ENCODE measurements at regions not wholly inside any gene's neighbourhood (a gene's known extent, or its start where the extent isn't known, plus 50 kb on each side); places are given as distances from the start of the nearest gene placed in this dataset.

DNA sequence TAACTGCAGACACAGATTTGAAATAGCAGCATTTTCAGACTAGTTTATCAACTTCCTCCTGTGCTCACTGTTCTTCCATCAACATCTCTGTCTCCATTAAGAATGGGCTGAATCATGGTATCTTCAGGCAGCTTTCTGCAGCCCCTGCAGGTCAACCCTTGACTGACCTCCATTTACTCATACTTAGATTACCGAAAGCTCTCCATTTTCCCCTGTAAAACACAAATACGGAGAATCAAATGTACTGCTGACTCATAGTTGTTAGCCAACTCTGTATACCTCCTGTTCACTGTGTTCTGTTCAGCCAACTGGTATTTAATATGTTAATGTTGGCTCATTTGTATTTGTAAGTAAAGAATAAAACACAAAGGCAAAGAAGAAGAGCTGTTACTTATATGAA, 364.0 kb downstream of the CASP12 start:
- CTCF ChIA-PET (ENCODE audit: low intra/inter-chr PET ratio): no interaction called here
- Histone ChIP-seq H3K27ac (ENCODE audit: extremely low read depth, low read depth, low read length) (no peak overlapping the region), H3K27me3 (ENCODE audit: control insufficient read depth in 2 of 2, insufficient read depth in 2 of 2, low read length in 2 of 2) (no peaks in the 10 kb centered on the region), H3K9me3 (replicated peaks; ENCODE audit: control insufficient read depth, insufficient read depth, low read depth, low read length) (no peaks in the 10 kb centered on the region), H3K4me1 (replicated peaks in 1 of 2; ENCODE audit: control insufficient read depth in 2 of 2, insufficient read depth in 2 of 2, low read length in 2 of 2) (no peaks in the 10 kb centered on the region), H3K4me3 (no peak overlapping the region), H3K9ac (ENCODE audit: insufficient read depth in 1 of 2, low read depth in 2 of 2, low read length in 2 of 2) (no peak overlapping the region), H3K36me3 (ENCODE audit: control insufficient read depth, insufficient read depth, low read length) (no peaks in the 10 kb centered on the region), H2AFZ (ENCODE audit: low read depth, low read length) (no peak overlapping the region), H3K4me2 (ENCODE audit: insufficient read depth, low read length) (no peak overlapping the region), H3K9me1 (ENCODE audit: control insufficient read depth, insufficient read depth, low read length) (no peaks in the 10 kb centered on the region), H3K79me2 (ENCODE audit: control insufficient read depth, insufficient read depth, low read length) (no peaks in the 10 kb centered on the region), H4K20me1 (replicated peaks; ENCODE audit: control insufficient read depth, insufficient read depth, low read length) (no peaks in the 10 kb centered on the region)
- no peak for DNase-seq (ENCODE audit: extremely low read depth in 1 of 4, low spot score in 3 of 4)
- intact Hi-C loops (cut with micrococcal nuclease): no loop called here
- TF ChIP-seq HEY1 (CRISPR knock-in tag; IDR thresholded peaks at IDR 0.05; ENCODE audit: borderline replicate concordance): no peak
- no peak for TF ChIP-seq ZBTB40 (IDR thresholded peaks at IDR 0.05)
- no peak for TF ChIP-seq ZBTB40 (CRISPR knock-in tag; IDR thresholded peaks at IDR 0.05)
- TF ChIP-seq TAF15 (IDR thresholded peaks at IDR 0.05; ENCODE audit: low read depth, low read length): no peak
- no peak for TF ChIP-seq ZNF561 (CRISPR knock-in tag; conservative IDR thresholded peaks at IDR 0.05)
- no peak for TF ChIP-seq RFX7 (CRISPR knock-in tag; IDR thresholded peaks at IDR 0.05)
- no peak for TF ChIP-seq ZBTB7A (IDR thresholded peaks at IDR 0.05; ENCODE audit: borderline replicate concordance, control insufficient read depth, low read depth, low read length)
- no peak for TF ChIP-seq ZNF3 (CRISPR knock-in tag; IDR thresholded peaks at IDR 0.05)
- TF ChIP-seq ZBTB9 (CRISPR knock-in tag; IDR thresholded peaks at IDR 0.05): no peak
- TF ChIP-seq USF2 (CRISPR knock-in tag; IDR thresholded peaks at IDR 0.05): no peak
- TF ChIP-seq BHLHE40 (IDR thresholded peaks at IDR 0.05; ENCODE audit: low read length): no peak
- no TSS peak for BruUV-seq (replicated peaks)
- no peak for ATAC-seq
- FAIRE-seq: no peak
- in situ Hi-C loops (cut with MboI): no loop called here
- POLR2A ChIA-PET: no interaction called here
- WGBS (ENCODE audit: insufficient coverage, low coverage, missing lambda C conversion rate): 0% methylated on average over 2 of the region's 2 CpGs

All from K562 (cell line).